ENCODE measurements at regions not wholly inside any gene's neighbourhood (a gene's known extent, or its start where the extent isn't known, plus 50 kb on each side); places are given as distances from the start of the nearest gene placed in this dataset.

GRCh38 chr5:89981878-89982773 lies 427.4 kb downstream of the CETN3 start:
- ATAC-seq, result no peak
- no peak for DNase-seq (ENCODE audit: missing footprints)
- intact Hi-C loops (cut with DNase I), result loop anchor here (10.0 kb wide), 1 partner anchor 47 kb away; no protein-coding TSS in a partner anchor

- intact Hi-C loops (cut with DNase I), result loop anchor here (10.0 kb wide), 1 partner anchor 46 kb away; no protein-coding TSS in a partner anchor
- ATAC-seq (no peak), DNase-seq (ENCODE audit: missing footprints) (no peak)
Observed at GRCh38 chr5:89981021-89981420, 428.5 kb downstream of the CETN3 start.

GRCh38 chr5:89973516-89973915 lies 436.0 kb downstream of the CETN3 start:
- ATAC-seq, result no peak
- intact Hi-C loops (cut with DNase I), result no loop called here
- DNase-seq (ENCODE audit: missing footprints), result no peak

- ATAC-seq (no peak), DNase-seq (ENCODE audit: missing footprints) (no peak)
- intact Hi-C loops (cut with DNase I), result no loop called here
Observed at GRCh38 chr5:89972901-89973300, 436.7 kb downstream of the CETN3 start.

- DNase-seq (ENCODE audit: missing footprints) (no peak), ATAC-seq (no peak)
- intact Hi-C loops (cut with DNase I), result no loop called here
Observed at GRCh38 chr5:89968958-89969381, 440.6 kb downstream of the CETN3 start.

GRCh38 chr5:89967771-89968444 lies 441.6 kb downstream of the CETN3 start:
- intact Hi-C loops (cut with DNase I), result no loop called here
- ATAC-seq (no peak), DNase-seq (ENCODE audit: missing footprints) (no peak)

GRCh38 chr5:89956838-89957237 lies 452.7 kb downstream of the CETN3 start:
- intact Hi-C loops (cut with DNase I), result no loop called here
- ATAC-seq, result no peak
- DNase-seq (ENCODE audit: missing footprints), result no peak

- intact Hi-C loops (cut with DNase I), result no loop called here
- DNase-seq (ENCODE audit: missing footprints) (no peak), ATAC-seq (no peak)
Observed at GRCh38 chr5:89954916-89955315, 454.6 kb downstream of the CETN3 start.

GRCh38 chr5:89951876-89952275 lies 457.7 kb downstream of the CETN3 start:
- intact Hi-C loops (cut with DNase I), result no loop called here
- no peak for ATAC-seq

GRCh38 chr5:89950234-89950633 lies 459.3 kb downstream of the CETN3 start:
- DNase-seq (ENCODE audit: missing footprints) (no peak), ATAC-seq (no peak)
- intact Hi-C loops (cut with DNase I), result no loop called here

More at GRCh38 chr5:89951876-89952275, 457.7 kb downstream of the CETN3 start:
- DNase-seq (ENCODE audit: missing footprints), result no peak

GRCh38 chr5:89948977-89949376 lies 460.6 kb downstream of the CETN3 start:
- DNase-seq (ENCODE audit: missing footprints) (no peak), ATAC-seq (no peak)
- intact Hi-C loops (cut with DNase I), result no loop called here

- intact Hi-C loops (cut with DNase I), result no loop called here
- DNase-seq (ENCODE audit: missing footprints) (no peak), ATAC-seq (no peak)
Observed at GRCh38 chr5:89946916-89947315, 462.6 kb downstream of the CETN3 start.

GRCh38 chr5:89946508-89946907 lies 463.0 kb downstream of the CETN3 start:
- no peak for DNase-seq (ENCODE audit: missing footprints)
- peak; percentile 37 for ATAC-seq
- intact Hi-C loops (cut with DNase I), result no loop called here

GRCh38 chr5:89942171-89942570 lies 467.4 kb downstream of the CETN3 start:
- intact Hi-C loops (cut with DNase I), result no loop called here
- DNase-seq (ENCODE audit: missing footprints) (no peak), ATAC-seq (no peak)

- DNase-seq (ENCODE audit: missing footprints), result no peak
- ATAC-seq, result no peak
- intact Hi-C loops (cut with DNase I), result loop anchor here (10.0 kb wide), 1 partner anchor 48 kb away; no protein-coding TSS in a partner anchor
Observed at GRCh38 chr5:89936576-89936975, 473.0 kb downstream of the CETN3 start.

GRCh38 chr5:89934069-89934468 lies 475.5 kb downstream of the CETN3 start:
- ATAC-seq (no peak), DNase-seq (ENCODE audit: missing footprints) (no peak)
- intact Hi-C loops (cut with DNase I), result loop anchor here (10.0 kb wide), 1 partner anchor 51 kb away; no protein-coding TSS in a partner anchor

GRCh38 chr5:89932771-89933181 lies 476.8 kb downstream of the CETN3 start:
- DNase-seq (ENCODE audit: missing footprints), result no peak
- peak; percentile 23 for ATAC-seq
- intact Hi-C loops (cut with DNase I), result loop anchor here (10.0 kb wide), 1 partner anchor 52 kb away; no protein-coding TSS in a partner anchor

- intact Hi-C loops (cut with DNase I), result loop anchor here (10.0 kb wide), 1 partner anchor 54 kb away; no protein-coding TSS in a partner anchor
- ATAC-seq (no peak), DNase-seq (ENCODE audit: missing footprints) (no peak)
Observed at GRCh38 chr5:89930591-89931392, 478.8 kb downstream of the CETN3 start.

- ATAC-seq (no peak), DNase-seq (ENCODE audit: missing footprints) (no peak)
- intact Hi-C loops (cut with DNase I), result loop anchor here (10.0 kb wide), 1 partner anchor 55 kb away; no protein-coding TSS in a partner anchor
Observed at GRCh38 chr5:89929834-89930233, 479.7 kb downstream of the CETN3 start.

Measured in Right ventricle myocardium inferior (tissue), 1 donor.